ENCODE measurements at regions not wholly inside any gene's neighbourhood (a gene's known extent, or its start where the extent isn't known, plus 50 kb on each side); places are given as distances from the start of the nearest gene placed in this dataset.

DNA sequence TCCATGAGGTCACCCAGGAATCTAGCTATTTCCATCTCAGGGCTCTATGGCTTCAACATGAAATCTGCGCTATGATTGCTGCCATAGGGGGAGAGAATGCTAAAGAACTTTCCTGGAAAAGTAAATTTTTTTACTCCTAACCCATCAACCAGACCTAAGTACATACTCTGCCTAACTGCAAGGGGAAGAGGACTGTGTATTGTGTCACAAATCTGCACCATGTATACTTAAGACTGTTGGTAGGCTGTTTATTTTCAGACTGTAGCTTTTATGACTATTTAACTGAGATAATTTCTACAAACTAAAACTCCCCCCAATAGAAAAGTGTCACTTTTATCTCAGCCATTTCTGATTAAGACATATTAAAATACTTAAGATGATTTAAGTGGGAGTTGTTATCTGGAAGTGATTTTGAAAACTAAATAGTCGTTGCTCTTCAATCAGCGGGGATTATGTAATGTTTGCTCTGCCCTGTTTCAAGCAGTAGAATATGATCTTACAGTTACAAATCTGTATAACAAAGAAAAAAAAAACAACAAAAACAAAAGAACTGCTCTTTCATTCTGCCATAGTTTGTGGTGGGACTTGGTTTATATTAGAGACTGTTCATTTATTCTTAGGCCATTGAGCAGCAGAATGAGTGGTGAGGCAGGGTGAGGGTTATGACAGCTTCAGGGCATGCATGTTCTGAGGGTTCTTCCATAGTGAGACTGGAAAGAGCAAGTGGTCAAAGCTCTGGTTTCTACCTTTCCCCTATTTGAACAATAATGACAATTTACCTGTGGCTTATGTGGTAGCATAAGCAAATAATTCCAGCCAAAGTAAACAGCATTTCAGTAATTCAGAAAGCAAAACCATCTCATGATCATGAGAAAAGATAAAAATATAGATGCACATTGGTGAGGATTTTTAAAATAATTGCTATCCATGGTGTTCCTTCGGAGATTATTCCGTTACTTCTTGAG lies 126.3 kb upstream of the CEP162 start:
- Histone ChIP-seq H3K4me3 (replicated peaks in 1 of 3; ENCODE audit: insufficient read depth in 1 of 3, low read depth in 1 of 3, low read length in 3 of 3) (no peak overlapping the region), H3K27ac (ENCODE audit: insufficient read depth, low read depth, low read length) (no peak overlapping the region), H4K20me1 (replicated peaks; ENCODE audit: control insufficient read depth, extremely low read depth, insufficient read depth, low read length) (no peaks in the 10 kb centered on the region), H3K4me2 (ENCODE audit: insufficient read depth, low read length) (no peak overlapping the region), H3K79me2 (ENCODE audit: control insufficient read depth, insufficient read depth, low read length) (no peaks in the 10 kb centered on the region), H2AFZ (ENCODE audit: low read depth, low read length) (no peak overlapping the region), H3K27me3 (ENCODE audit: control insufficient read depth in 2 of 2, insufficient read depth in 2 of 2, low read length in 2 of 2) (peaks cover 2 to 10% of the 10 kb centered on the region in 2 experiments), H3K9me3 (replicated peaks; ENCODE audit: control insufficient read depth, insufficient read depth, low read length) (no peaks in the 10 kb centered on the region), H3K36me3 (ENCODE audit: control insufficient read depth in 2 of 2, extremely low read depth in 1 of 2, insufficient read depth in 2 of 2, low read length in 2 of 2) (no peaks in the 10 kb centered on the region), H3K4me1 (ENCODE audit: control insufficient read depth, extremely low read depth, insufficient read depth, low read length) (no peaks in the 10 kb centered on the region), H3K9ac (replicated peaks; ENCODE audit: extremely low read depth, insufficient read depth, low read length) (no peak overlapping the region), H3K9me1 (replicated peaks; ENCODE audit: control insufficient read depth, extremely low read depth, insufficient read depth, low read length) (no peaks in the 10 kb centered on the region)
- FAIRE-seq (no peak), DNase-seq (ENCODE audit: low read depth, low spot score) (no peak)
- ChIA-PET POLR2A (no interaction called here), CTCF (no interaction called here)
- intact Hi-C loops (cut with micrococcal nuclease) = no loop called here
- TF ChIP-seq GATA2 (IDR thresholded peaks at IDR 0.05; ENCODE audit: insufficient read depth, insufficient read length, low read depth, low read length) (no peak), JUN (IDR thresholded peaks at IDR 0.05; ENCODE audit: borderline replicate concordance, insufficient read depth, insufficient read length, low read depth) (no peak), MAX (IDR thresholded peaks at IDR 0.05; ENCODE audit: insufficient read depth, insufficient read length) (no peak), MYC (IDR thresholded peaks at IDR 0.05; ENCODE audit: low read depth, low read length) (no peak), EZH2 (IDR thresholded peaks at IDR 0.05; ENCODE audit: borderline replicate concordance, low read depth, low read length, severe bottlenecking) (no peak), POLR2AphosphoS5 (IDR thresholded peaks at IDR 0.05; ENCODE audit: insufficient read depth, low read depth, low read length) (no peak), POLR2A (IDR thresholded peaks at IDR 0.05; ENCODE audit: low read depth, low read length) (no peak), FOS (IDR thresholded peaks at IDR 0.05; ENCODE audit: borderline replicate concordance, insufficient read depth, low read length) (no peak)
- TF ChIP-seq, protein P1, sequence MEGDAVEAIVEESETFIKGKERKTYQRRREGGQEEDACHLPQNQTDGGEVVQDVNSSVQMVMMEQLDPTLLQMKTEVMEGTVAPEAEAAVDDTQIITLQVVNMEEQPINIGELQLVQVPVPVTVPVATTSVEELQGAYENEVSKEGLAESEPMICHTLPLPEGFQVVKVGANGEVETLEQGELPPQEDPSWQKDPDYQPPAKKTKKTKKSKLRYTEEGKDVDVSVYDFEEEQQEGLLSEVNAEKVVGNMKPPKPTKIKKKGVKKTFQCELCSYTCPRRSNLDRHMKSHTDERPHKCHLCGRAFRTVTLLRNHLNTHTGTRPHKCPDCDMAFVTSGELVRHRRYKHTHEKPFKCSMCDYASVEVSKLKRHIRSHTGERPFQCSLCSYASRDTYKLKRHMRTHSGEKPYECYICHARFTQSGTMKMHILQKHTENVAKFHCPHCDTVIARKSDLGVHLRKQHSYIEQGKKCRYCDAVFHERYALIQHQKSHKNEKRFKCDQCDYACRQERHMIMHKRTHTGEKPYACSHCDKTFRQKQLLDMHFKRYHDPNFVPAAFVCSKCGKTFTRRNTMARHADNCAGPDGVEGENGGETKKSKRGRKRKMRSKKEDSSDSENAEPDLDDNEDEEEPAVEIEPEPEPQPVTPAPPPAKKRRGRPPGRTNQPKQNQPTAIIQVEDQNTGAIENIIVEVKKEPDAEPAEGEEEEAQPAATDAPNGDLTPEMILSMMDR (IDR thresholded peaks at IDR 0.05; ENCODE audit: extremely low read depth in 1 of 2, insufficient read depth in 1 of 2, low read depth in 1 of 2, low read length in 2 of 2) = no peak
- no TSS peak for BruUV-seq (replicated peaks)
- dilution Hi-C loops (cut with MboI; ENCODE audit: extremely low pct_ligation_motif_present, low sequenced_read_pairs) = no loop called here
